T-helper 17 cell (primary cell): ENCODE measurements at regions not wholly inside any gene's neighbourhood (a gene's known extent, or its start where the extent isn't known, plus 50 kb on each side); places are given as distances from the start of the nearest gene placed in this dataset.

ENCODE experiments used
- ATAC-seq: fragments of 150-1000 bp; cut with Tn5 transposase; 2 replicates; pipeline ENCODE4 v1.10.0; 2021; ENCODE audit warnings: mild to moderate bottlenecking, moderate library complexity
- DNase-seq, 3 donors: peaks; one replicate each; pipeline versions ENCODE4 v3.0.0 to v3.0.0-alpha.2; 2020 to 2021
- H3K9me3 ChIP-seq: one replicate; pipeline ENCODE4 v1.7.0; 2013; ENCODE audit warnings: low read length, mild to moderate bottlenecking; ENCODE audit not compliant: control insufficient read depth, poor library complexity, severe bottlenecking
- H3K27ac Mint-ChIP-seq: one replicate; pipeline ENCODE4 v1.8.0; 2022; ENCODE audit warnings: mild to moderate bottlenecking, moderate library complexity, mixed read lengths
- H3K27me3 Mint-ChIP-seq: one replicate; pipeline ENCODE4 v1.8.0; 2022; ENCODE audit warnings: mixed read lengths
- H3K36me3 Mint-ChIP-seq: one replicate; pipeline ENCODE4 v1.8.0; 2022; ENCODE audit warnings: low read depth, mixed read lengths
- H3K4me1 Mint-ChIP-seq: one replicate; pipeline ENCODE4 v1.8.0; 2022; ENCODE audit warnings: mild to moderate bottlenecking, mixed read lengths
- H3K4me3 Mint-ChIP-seq: one replicate; pipeline ENCODE4 v1.8.0; 2022; ENCODE audit warnings: mild to moderate bottlenecking, moderate library complexity, mixed read lengths

DNA sequence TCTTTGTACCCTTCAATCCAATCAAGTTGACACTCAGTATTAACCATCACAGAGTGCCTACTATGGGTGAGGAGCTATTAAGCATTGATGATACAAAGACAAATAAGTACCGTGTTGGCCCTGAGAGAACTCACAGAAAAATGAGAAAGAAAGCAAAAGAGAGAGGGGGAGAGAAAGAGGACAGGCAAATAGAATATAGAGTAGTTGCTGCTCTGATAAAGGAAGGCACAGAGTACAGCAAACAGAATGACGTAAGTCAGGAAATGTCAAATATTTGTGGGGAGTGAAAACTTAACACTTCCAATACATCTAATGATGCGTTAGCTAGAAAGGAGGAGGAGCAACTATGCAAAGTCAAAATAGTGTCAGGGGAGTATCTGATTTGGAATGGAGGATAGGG is 320.6 kb upstream of the KCNH8 start:
- Mint-ChIP-seq H3K27me3 (no peaks in the 10 kb centered on the region), H3K36me3 (no peaks in the 10 kb centered on the region), H3K4me1 (peaks cover 3% of the 10 kb centered on the region), H3K4me3 (no peak overlapping the region), H3K27ac (no peak overlapping the region)
- H3K9me3 ChIP-seq, result no peaks in the 10 kb centered on the region
- ATAC-seq (no peak), DNase-seq (no peak)

DNA sequence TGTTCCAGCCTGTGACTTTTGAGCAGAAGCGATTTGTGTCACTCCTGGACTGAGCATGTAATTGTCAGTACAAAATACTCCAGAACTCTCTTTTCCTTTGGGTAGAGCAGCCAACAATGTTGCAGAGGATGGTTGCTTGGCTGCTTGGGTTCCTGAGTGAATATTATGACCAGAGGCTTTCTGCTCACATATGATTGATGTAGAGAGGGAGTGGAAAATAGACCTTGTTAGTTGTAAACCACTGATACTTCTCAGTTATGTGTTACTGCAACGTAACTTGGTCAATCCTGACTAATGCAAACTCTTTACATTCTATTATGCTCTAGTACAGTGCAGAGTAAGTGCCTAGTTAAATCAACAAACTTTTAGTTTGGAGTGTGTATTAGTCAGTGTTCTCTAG is 322.6 kb upstream of the KCNH8 start:
- no peaks in the 10 kb centered on the region for H3K36me3 Mint-ChIP-seq
- no peaks in the 10 kb centered on the region for H3K9me3 ChIP-seq
- no peak overlapping the region for H3K4me3 Mint-ChIP-seq
- no peak for DNase-seq
- peaks cover 3% of the 10 kb centered on the region for H3K4me1 Mint-ChIP-seq
- ATAC-seq, result no peak
- peaks cover 10% of the 10 kb centered on the region for H3K27me3 Mint-ChIP-seq
- no peak overlapping the region for H3K27ac Mint-ChIP-seq

DNA sequence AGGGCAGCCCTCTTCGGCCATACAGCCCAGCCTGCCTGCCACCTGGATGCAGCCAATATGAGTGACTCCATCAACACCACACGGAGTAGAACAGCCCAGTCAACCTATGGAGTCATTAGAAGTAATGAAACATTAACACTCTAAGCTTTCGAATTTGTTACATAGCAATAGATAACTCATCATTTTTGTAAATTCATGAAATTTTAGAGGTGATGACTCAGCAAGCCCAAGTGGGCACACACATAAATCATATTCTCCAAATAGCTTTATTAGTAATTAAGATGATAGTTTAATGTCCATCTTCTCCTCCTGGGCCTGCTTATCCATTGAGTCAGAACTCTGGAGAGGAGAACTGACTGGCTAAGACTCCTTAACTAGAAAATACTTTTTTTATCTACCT is 335.0 kb upstream of the KCNH8 start:
- ATAC-seq (no peak), DNase-seq (no peak)
- H3K4me3 Mint-ChIP-seq, result no peak overlapping the region
- no peak overlapping the region for H3K27ac Mint-ChIP-seq
- H3K9me3 ChIP-seq, result no peaks in the 10 kb centered on the region
- peaks cover 4% of the 10 kb centered on the region for H3K36me3 Mint-ChIP-seq
- H3K4me1 Mint-ChIP-seq, result peaks cover 2% of the 10 kb centered on the region
- peaks cover 13% of the 10 kb centered on the region for H3K27me3 Mint-ChIP-seq

DNA sequence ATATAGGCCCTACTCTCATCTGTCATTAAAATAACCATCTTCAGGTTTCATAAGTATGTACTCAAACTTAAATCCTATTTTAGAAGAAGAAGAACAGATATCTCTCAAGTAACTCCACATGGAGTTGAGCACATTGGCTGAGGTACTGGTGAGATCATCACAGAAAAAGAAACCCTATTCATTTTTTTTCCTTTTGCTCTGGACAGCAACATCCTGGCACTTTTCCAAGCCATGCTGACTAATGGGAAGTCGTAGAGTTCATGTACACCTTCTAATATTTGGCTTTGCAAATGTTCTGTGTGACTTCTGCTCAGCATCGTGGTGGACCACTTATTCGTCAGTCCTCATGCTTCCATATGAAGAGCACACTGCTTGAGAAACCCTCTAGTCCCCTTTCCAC is 336.0 kb upstream of the KCNH8 start:
- Mint-ChIP-seq H3K4me3 (no peak overlapping the region), H3K27me3 (peaks cover 13% of the 10 kb centered on the region), H3K36me3 (peaks cover 4% of the 10 kb centered on the region), H3K27ac (no peak overlapping the region), H3K4me1 (peaks cover 2% of the 10 kb centered on the region)
- no peaks in the 10 kb centered on the region for H3K9me3 ChIP-seq
- ATAC-seq (no peak), DNase-seq (no peak)

DNA sequence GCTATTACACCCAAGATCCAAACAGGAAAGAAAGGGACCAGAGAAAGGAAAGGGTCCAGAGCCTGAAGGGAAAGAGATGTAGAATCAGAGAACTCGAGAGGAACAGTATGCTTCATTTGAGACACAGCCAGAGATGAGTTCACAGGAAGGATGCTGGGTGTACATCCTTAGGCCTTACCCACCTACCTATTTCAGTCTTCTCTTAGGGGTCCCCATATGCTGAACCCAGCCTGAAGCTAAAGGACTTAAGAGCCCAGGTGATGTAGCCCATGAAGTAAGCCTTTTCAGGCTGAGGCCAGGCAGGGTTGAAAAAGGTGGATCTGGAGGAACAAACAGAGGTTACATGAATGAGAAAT is 338.0 kb upstream of the KCNH8 start:
- no peaks in the 10 kb centered on the region for H3K4me1 Mint-ChIP-seq
- no peak overlapping the region for H3K27ac Mint-ChIP-seq
- no peak overlapping the region for H3K4me3 Mint-ChIP-seq
- ATAC-seq (no peak), DNase-seq (no peak)
- peaks cover 4% of the 10 kb centered on the region for H3K36me3 Mint-ChIP-seq
- H3K9me3 ChIP-seq, result no peaks in the 10 kb centered on the region
- H3K27me3 Mint-ChIP-seq, result peaks cover 13% of the 10 kb centered on the region

- H3K4me1 Mint-ChIP-seq, result no peaks in the 10 kb centered on the region
- H3K4me3 Mint-ChIP-seq, result no peak overlapping the region
- no peak for DNase-seq
- no peak for ATAC-seq
- H3K36me3 Mint-ChIP-seq, result peaks cover 6% of the 10 kb centered on the region
- H3K27ac Mint-ChIP-seq, result no peak overlapping the region
- H3K9me3 ChIP-seq, result no peaks in the 10 kb centered on the region
- peaks cover 13% of the 10 kb centered on the region for H3K27me3 Mint-ChIP-seq
These were observed 338.5 kb upstream of the KCNH8 start for GRCh38 chr3:18809640-18810305.

GRCh38 chr3:18808429-18808828 is 339.9 kb upstream of the KCNH8 start:
- no peak for ATAC-seq
- peaks cover 4% of the 10 kb centered on the region for H3K36me3 Mint-ChIP-seq
- no peaks in the 10 kb centered on the region for H3K4me1 Mint-ChIP-seq
- no peak overlapping the region for H3K4me3 Mint-ChIP-seq
- no peak for DNase-seq
- H3K9me3 ChIP-seq, result no peaks in the 10 kb centered on the region
- H3K27me3 Mint-ChIP-seq, result peaks cover 20% of the 10 kb centered on the region
- H3K27ac Mint-ChIP-seq, result no peak overlapping the region

DNA sequence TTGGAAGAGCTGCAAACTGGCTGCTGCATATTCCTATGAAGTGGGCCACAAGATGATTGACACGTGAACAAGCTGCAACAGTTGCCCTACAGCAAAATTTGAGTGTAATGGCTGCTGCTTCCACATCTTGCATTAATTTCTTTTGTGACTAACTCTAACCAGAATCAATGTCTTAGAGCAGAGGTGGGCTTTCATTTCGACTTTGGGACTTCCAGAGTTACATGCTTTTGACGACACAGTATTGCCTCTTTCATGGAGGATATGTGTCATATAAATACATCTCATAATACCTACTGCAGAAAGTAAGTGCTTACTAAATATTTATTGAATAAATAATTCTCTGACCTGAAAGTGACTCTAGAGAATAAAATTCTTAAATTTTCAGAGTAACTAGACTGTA is 340.7 kb upstream of the KCNH8 start:
- DNase-seq (no peak), ATAC-seq (no peak)
- H3K4me3 Mint-ChIP-seq, result no peak overlapping the region
- H3K4me1 Mint-ChIP-seq, result no peaks in the 10 kb centered on the region
- peaks cover 4% of the 10 kb centered on the region for H3K36me3 Mint-ChIP-seq
- H3K27me3 Mint-ChIP-seq, result peaks cover 20% of the 10 kb centered on the region
- H3K9me3 ChIP-seq, result no peaks in the 10 kb centered on the region
- no peak overlapping the region for H3K27ac Mint-ChIP-seq

- H3K27ac Mint-ChIP-seq, result no peak overlapping the region
- H3K36me3 Mint-ChIP-seq, result peaks cover 4% of the 10 kb centered on the region
- DNase-seq (no peak), ATAC-seq (no peak)
- H3K9me3 ChIP-seq, result no peaks in the 10 kb centered on the region
- H3K4me1 Mint-ChIP-seq, result no peaks in the 10 kb centered on the region
- H3K27me3 Mint-ChIP-seq, result peaks cover 25% of the 10 kb centered on the region
- no peak overlapping the region for H3K4me3 Mint-ChIP-seq
These were observed 341.7 kb upstream of the KCNH8 start for GRCh38 chr3:18806633-18807032.

GRCh38 chr3:18797378-18797777 is 350.9 kb upstream of the KCNH8 start:
- Mint-ChIP-seq H3K4me1 (peaks cover 2% of the 10 kb centered on the region), H3K27ac (no peak overlapping the region), H3K36me3 (no peaks in the 10 kb centered on the region), H3K4me3 (no peak overlapping the region), H3K27me3 (peaks cover 9% of the 10 kb centered on the region)
- ATAC-seq (no peak), DNase-seq (no peak)
- H3K9me3 ChIP-seq, result no peaks in the 10 kb centered on the region

DNA sequence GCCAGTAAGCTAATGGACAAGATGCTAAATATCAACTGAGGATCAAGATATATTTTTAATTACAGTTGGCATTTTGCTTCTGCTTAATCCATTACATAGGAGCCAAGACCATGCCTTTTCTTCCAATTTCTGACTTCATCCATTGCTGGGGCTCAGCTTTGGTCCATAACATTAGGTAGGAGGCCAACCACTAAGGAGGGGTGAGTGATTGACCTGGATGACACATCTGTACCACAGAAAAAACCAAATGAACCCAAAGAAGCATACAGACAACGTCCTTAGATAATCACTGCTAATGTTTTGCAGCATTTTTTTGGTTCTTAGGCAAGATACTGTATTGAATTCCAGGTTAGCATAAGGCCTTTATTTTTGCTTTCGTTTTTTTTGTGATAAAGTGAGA is 353.2 kb upstream of the KCNH8 start:
- no peaks in the 10 kb centered on the region for H3K9me3 ChIP-seq
- ATAC-seq (no peak), DNase-seq (no peak)
- H3K27ac Mint-ChIP-seq, result no peak overlapping the region
- no peaks in the 10 kb centered on the region for H3K36me3 Mint-ChIP-seq
- H3K4me3 Mint-ChIP-seq, result no peak overlapping the region
- H3K27me3 Mint-ChIP-seq, result no peaks in the 10 kb centered on the region
- H3K4me1 Mint-ChIP-seq, result peaks cover 9% of the 10 kb centered on the region

GRCh38 chr3:18791752-18792151 is 356.6 kb upstream of the KCNH8 start:
- peak overlapping the region; percentile 4 for H3K4me3 Mint-ChIP-seq
- no peaks in the 10 kb centered on the region for H3K9me3 ChIP-seq
- H3K36me3 Mint-ChIP-seq, result no peaks in the 10 kb centered on the region
- H3K27me3 Mint-ChIP-seq, result no peaks in the 10 kb centered on the region
- ATAC-seq (no peak), DNase-seq (no peak)
- H3K4me1 Mint-ChIP-seq, result peaks cover 9% of the 10 kb centered on the region
- no peak overlapping the region for H3K27ac Mint-ChIP-seq

GRCh38 chr3:18791182-18791581 is 357.1 kb upstream of the KCNH8 start:
- H3K9me3 ChIP-seq, result no peaks in the 10 kb centered on the region
- H3K27ac Mint-ChIP-seq, result no peak overlapping the region
- peaks cover 12% of the 10 kb centered on the region for H3K4me1 Mint-ChIP-seq
- ATAC-seq (no peak), DNase-seq (no peak)
- H3K27me3 Mint-ChIP-seq, result no peaks in the 10 kb centered on the region
- H3K4me3 Mint-ChIP-seq, result peak overlapping the region; percentile 4
- no peaks in the 10 kb centered on the region for H3K36me3 Mint-ChIP-seq

DNA sequence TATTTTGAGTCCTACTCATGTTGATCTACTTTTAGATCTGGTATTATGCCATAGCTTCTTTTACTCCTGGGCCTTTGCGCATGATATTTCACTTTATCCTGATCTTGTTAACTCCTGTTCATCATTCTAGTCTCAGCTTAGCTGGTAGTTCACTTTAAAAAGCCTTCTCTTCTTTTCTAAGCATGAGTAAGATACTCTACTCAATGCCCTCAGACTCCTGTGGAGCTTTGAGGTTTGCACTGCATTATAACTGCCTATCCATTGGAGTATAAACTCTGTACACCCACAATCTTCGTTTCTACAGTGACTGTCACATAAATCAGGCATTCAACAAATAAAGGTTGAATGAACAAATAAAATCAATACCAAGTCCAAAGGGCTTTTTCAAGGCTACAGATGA is 357.9 kb upstream of the KCNH8 start:
- ATAC-seq (peak; percentile 35), DNase-seq (no peak)
- H3K4me3 Mint-ChIP-seq, result no peak overlapping the region
- H3K4me1 Mint-ChIP-seq, result peaks cover 12% of the 10 kb centered on the region
- H3K27me3 Mint-ChIP-seq, result no peaks in the 10 kb centered on the region
- no peaks in the 10 kb centered on the region for H3K9me3 ChIP-seq
- H3K36me3 Mint-ChIP-seq, result no peaks in the 10 kb centered on the region
- no peak overlapping the region for H3K27ac Mint-ChIP-seq
